ENCODE measurements at regions not wholly inside any gene's neighbourhood (a gene's known extent, or its start where the extent isn't known, plus 50 kb on each side); places are given as distances from the start of the nearest gene placed in this dataset.

- Histone ChIP-seq H3K9ac (no peak overlapping the region), H3K9me3 (ENCODE audit: control insufficient read depth, low read length) (no peaks in the 10 kb centered on the region), H3K4me3 (ENCODE audit: low read depth, low read length) (no peak overlapping the region), H3K36me3 (ENCODE audit: control insufficient read depth, insufficient read depth, low read length) (no peaks in the 10 kb centered on the region), H3K4me1 (no peaks in the 10 kb centered on the region), H3K27ac (no peak overlapping the region), H2AFZ (no peak overlapping the region), H3K27me3 (ENCODE audit: control insufficient read depth, insufficient read depth, low read length) (no peaks in the 10 kb centered on the region), H3K4me2 (ENCODE audit: low read length) (no peak overlapping the region), H3K79me2 (no peaks in the 10 kb centered on the region)
- TF ChIP-seq CTCF (IDR thresholded peaks at IDR 0.05), result no peak
Measured at GRCh38 chr2:138213624-138214023, 249.4 kb downstream of the HNMT start.

- no peak for TF ChIP-seq CTCF (IDR thresholded peaks at IDR 0.05)
- H3K4me2 ChIP-seq (ENCODE audit: low read length), result no peak overlapping the region
- no peaks in the 10 kb centered on the region for H3K36me3 ChIP-seq (ENCODE audit: control insufficient read depth, insufficient read depth, low read length)
- no peak overlapping the region for H3K4me3 ChIP-seq (ENCODE audit: low read depth, low read length)
- no peak overlapping the region for H3K9ac ChIP-seq
- H3K27me3 ChIP-seq (ENCODE audit: control insufficient read depth, insufficient read depth, low read length), result no peaks in the 10 kb centered on the region
- no peaks in the 10 kb centered on the region for H3K9me3 ChIP-seq (ENCODE audit: control insufficient read depth, low read length)
- H3K4me1 ChIP-seq, result no peaks in the 10 kb centered on the region
- no peak overlapping the region for H3K27ac ChIP-seq
- H2AFZ ChIP-seq, result no peak overlapping the region
- no peaks in the 10 kb centered on the region for H3K79me2 ChIP-seq
Measured at GRCh38 chr2:138215958-138216357, 251.7 kb downstream of the HNMT start.

- no peaks in the 10 kb centered on the region for H3K9me3 ChIP-seq (ENCODE audit: control insufficient read depth, low read length)
- no peaks in the 10 kb centered on the region for H3K27me3 ChIP-seq (ENCODE audit: control insufficient read depth, insufficient read depth, low read length)
- TF ChIP-seq CTCF (IDR thresholded peaks at IDR 0.05), result no peak
- no peak overlapping the region for H3K27ac ChIP-seq
- H3K79me2 ChIP-seq, result no peaks in the 10 kb centered on the region
- H3K36me3 ChIP-seq (ENCODE audit: control insufficient read depth, insufficient read depth, low read length), result no peaks in the 10 kb centered on the region
- H2AFZ ChIP-seq, result no peak overlapping the region
- no peak overlapping the region for H3K4me2 ChIP-seq (ENCODE audit: low read length)
- H3K4me3 ChIP-seq (ENCODE audit: low read depth, low read length), result no peak overlapping the region
- H3K4me1 ChIP-seq, result no peaks in the 10 kb centered on the region
- no peak overlapping the region for H3K9ac ChIP-seq
Measured at GRCh38 chr2:138217975-138218374, 253.7 kb downstream of the HNMT start.

GRCh38 chr2:138218397-138218796 is 254.1 kb downstream of the HNMT start:
- Histone ChIP-seq H3K27me3 (ENCODE audit: control insufficient read depth, insufficient read depth, low read length) (no peaks in the 10 kb centered on the region), H3K4me1 (no peaks in the 10 kb centered on the region), H2AFZ (no peak overlapping the region), H3K79me2 (no peaks in the 10 kb centered on the region), H3K4me3 (ENCODE audit: low read depth, low read length) (no peak overlapping the region), H3K4me2 (ENCODE audit: low read length) (no peak overlapping the region), H3K9me3 (ENCODE audit: control insufficient read depth, low read length) (no peaks in the 10 kb centered on the region), H3K36me3 (ENCODE audit: control insufficient read depth, insufficient read depth, low read length) (no peaks in the 10 kb centered on the region), H3K27ac (no peak overlapping the region), H3K9ac (no peak overlapping the region)
- TF ChIP-seq CTCF (IDR thresholded peaks at IDR 0.05), result no peak

- H3K27ac ChIP-seq, result no peak overlapping the region
- no peaks in the 10 kb centered on the region for H3K36me3 ChIP-seq (ENCODE audit: control insufficient read depth, insufficient read depth, low read length)
- no peaks in the 10 kb centered on the region for H3K27me3 ChIP-seq (ENCODE audit: control insufficient read depth, insufficient read depth, low read length)
Measured at GRCh38 chr2:138219961-138220360, 255.7 kb downstream of the HNMT start.

More at GRCh38 chr2:138219961-138220360, 255.7 kb downstream of the HNMT start:
- H3K9ac ChIP-seq, result no peak overlapping the region
- H3K4me3 ChIP-seq (ENCODE audit: low read depth, low read length), result no peak overlapping the region
- no peaks in the 10 kb centered on the region for H3K4me1 ChIP-seq
- H3K79me2 ChIP-seq, result no peaks in the 10 kb centered on the region
- no peak for TF ChIP-seq CTCF (IDR thresholded peaks at IDR 0.05)
- no peaks in the 10 kb centered on the region for H3K9me3 ChIP-seq (ENCODE audit: control insufficient read depth, low read length)
- H2AFZ ChIP-seq, result no peak overlapping the region
- no peak overlapping the region for H3K4me2 ChIP-seq (ENCODE audit: low read length)

All from parathyroid adenoma (tissue), 2 donors.